Transverse colon (tissue), 4 donors: ENCODE measurements at regions not wholly inside any gene's neighbourhood (a gene's known extent, or its start where the extent isn't known, plus 50 kb on each side); places are given as distances from the start of the nearest gene placed in this dataset.

Experiments
- DNase-seq: peaks from one replicate; pipeline ENCODE4 v3.0.0-alpha.2; 2019
- H3K27ac ChIP-seq, 4 donors: fragments of 200-600 bp; sonication (generic); 2 replicates each; pipeline ENCODE4 v1.5.1; 2016 to 2018; ENCODE audit warnings: inconsistent platforms in 4 of 4
- H3K27me3 ChIP-seq: fragments of 200-600 bp; sonication (generic); 2 replicates; pipeline ENCODE4 v1.5.1; 2017; ENCODE audit warnings: inconsistent platforms
- H3K36me3 ChIP-seq, 4 donors: fragments of 200-600 bp; sonication (generic); 2 replicates each; pipeline ENCODE4 v1.5.1; 2017 to 2019; ENCODE audit warnings: inconsistent platforms in 4 of 4
- H3K4me1 ChIP-seq, 4 donors: fragments of 200-600 bp; sonication (generic); 2 replicates each; pipeline ENCODE4 v1.5.1; 2017 to 2020; ENCODE audit warnings: inconsistent platforms in 4 of 4
- H3K4me3 ChIP-seq, 4 donors: fragments of 200-600 bp; sonication (generic); 1 replicate in 1 of 4; 2 replicates in 3 of 4; pipeline versions ENCODE4 v1.5.1 to v1.6.1; 2017 to 2019; ENCODE audit warnings: inconsistent platforms in 4 of 4
- H3K9me3 ChIP-seq, 2 donors: fragments of 200-600 bp; sonication (generic); 2 replicates each; pipeline ENCODE4 v1.5.1; 2017 to 2019; ENCODE audit warnings: inconsistent platforms in 2 of 2
- CTCF ChIP-seq, 5 experiments: fragments of 200-600 bp in 3 of 5; fragments of 450-650 bp in 2 of 5; sonication (generic) in 3 of 5; IDR thresholded peaks; 1 replicate in 2 of 5; 2 replicates in 3 of 5; pipeline ENCODE4 v1.5.1; 2016 to 2017; ENCODE audit warnings: antibody characterized with exemption in 5 of 5, inconsistent platforms in 3 of 5, mild to moderate bottlenecking in 2 of 5, moderate library complexity in 1 of 5
- EP300 ChIP-seq: sonication (generic); formaldehyde crosslinking; IDR thresholded peaks from one replicate; pipeline ENCODE4 v1.6.1; 2017; ENCODE audit warnings: antibody characterized with exemption, low read depth
- POLR2A ChIP-seq: fragments of 450-650 bp; IDR thresholded peaks from one replicate; pipeline ENCODE4 v1.6.1; 2016; ENCODE audit warnings: antibody characterized with exemption, mild to moderate bottlenecking, moderate library complexity
- POLR2AphosphoS5 ChIP-seq, 3 donors: sonication (generic); formaldehyde crosslinking; IDR thresholded peaks; one replicate each; pipeline ENCODE4 v1.6.1; 2016; ENCODE audit warnings: antibody characterized with exemption in 3 of 3
- WGBS, 2 donors: methylation state at CpG; one replicate each; pipeline ENCODE4 v1.1.5; 2018; ENCODE audit warnings: low coverage in 1 of 2; 5-methylcytosine and 5-hydroxymethylcytosine counted together
- in situ Hi-C, 4 donors: fragments of 200-750 bp; cut with MboI; loops; one replicate each; pipeline versions ENCODE4 v1.15.0 to v1.15.1; 2017; ENCODE audit warnings: low sequenced_read_pairs in 3 of 4, low pct_ligation_motif_present in 1 of 4, low pct_unique_long_range_greater_than_20kb in 1 of 4
- intact Hi-C: fragments of 100-400 bp; cut with DNase I; formaldehyde crosslinking; loops from one replicate; pipeline ENCODE4 v1.15.1; 2023; ENCODE audit warnings: low total_unique reads

GRCh38 chr6:140397106-140397505, 1022.7 kb upstream of the CITED2 start:
- Histone ChIP-seq H3K9me3 (no peaks in the 10 kb centered on the region), H3K36me3 (no peaks in the 10 kb centered on the region), H3K4me3 (no peak overlapping the region), H3K27ac (no peak overlapping the region), H3K4me1 (no peaks in the 10 kb centered on the region), H3K27me3 (no peaks in the 10 kb centered on the region)
- TF ChIP-seq POLR2A (no peak), CTCF (IDR thresholded peaks at IDR 0.05) (no peak), EP300 (no peak), POLR2AphosphoS5 (IDR thresholded peaks at IDR 0.05) (no peak)
- intact Hi-C loops: no loop called here
- DNase-seq: no peak
- WGBS, 2 donors: 74 to 85% methylated on average over 1 of the region's 1 CpG
- in situ Hi-C loops: no loop called here

GRCh38 chr6:140393665-140394540, 1019.5 kb upstream of the CITED2 start:
- Histone ChIP-seq H3K9me3 (no peaks in the 10 kb centered on the region), H3K36me3 (no peaks in the 10 kb centered on the region), H3K4me1 (no peaks in the 10 kb centered on the region), H3K27ac (no peak overlapping the region), H3K4me3 (no peak overlapping the region), H3K27me3 (no peaks in the 10 kb centered on the region)
- WGBS, 2 donors: 58 to 59% methylated on average over 6 of the region's 6 CpGs
- no peak for TF ChIP-seq POLR2AphosphoS5 (IDR thresholded peaks at IDR 0.05)
- no peak for TF ChIP-seq POLR2A
- no peak for TF ChIP-seq EP300
- TF ChIP-seq CTCF (IDR thresholded peaks at IDR 0.05): no peak
- in situ Hi-C loops: no loop called here
- DNase-seq: no peak
- intact Hi-C loops: no loop called here

GRCh38 chr6:140388815-140389214, 1014.4 kb upstream of the CITED2 start:
- H3K27me3 ChIP-seq: no peaks in the 10 kb centered on the region
- 86 to 100% methylated on average over 1 of the region's 1 CpG for WGBS, 2 donors
- H3K9me3 ChIP-seq: no peaks in the 10 kb centered on the region
- no peak for DNase-seq
- no peak overlapping the region for H3K27ac ChIP-seq
- in situ Hi-C loops: no loop called here
- no peaks in the 10 kb centered on the region for H3K4me1 ChIP-seq
- no peak for TF ChIP-seq POLR2AphosphoS5 (IDR thresholded peaks at IDR 0.05)
- no peak for TF ChIP-seq POLR2A
- TF ChIP-seq EP300: no peak
- no peak for TF ChIP-seq CTCF (IDR thresholded peaks at IDR 0.05)
- H3K36me3 ChIP-seq: no peaks in the 10 kb centered on the region
- H3K4me3 ChIP-seq: no peak overlapping the region
- intact Hi-C loops: no loop called here

GRCh38 chr6:140388192-140388802, 1013.8 kb upstream of the CITED2 start:
- DNase-seq: no peak
- no peak for TF ChIP-seq POLR2AphosphoS5 (IDR thresholded peaks at IDR 0.05)
- no peak for TF ChIP-seq POLR2A
- TF ChIP-seq EP300: no peak
- no peak for TF ChIP-seq CTCF (IDR thresholded peaks at IDR 0.05)
- intact Hi-C loops: no loop called here
- no peaks in the 10 kb centered on the region for H3K27me3 ChIP-seq
- WGBS, 2 donors: 53 to 67% methylated on average over 2 of the region's 2 CpGs
- H3K36me3 ChIP-seq: no peaks in the 10 kb centered on the region
- H3K4me3 ChIP-seq: no peak overlapping the region
- H3K27ac ChIP-seq: no peak overlapping the region
- no peaks in the 10 kb centered on the region for H3K9me3 ChIP-seq
- H3K4me1 ChIP-seq: no peaks in the 10 kb centered on the region
- in situ Hi-C loops: no loop called here
